ENCODE measurements at regions not wholly inside any gene's neighbourhood (a gene's known extent, or its start where the extent isn't known, plus 50 kb on each side); places are given as distances from the start of the nearest gene placed in this dataset.

DNA sequence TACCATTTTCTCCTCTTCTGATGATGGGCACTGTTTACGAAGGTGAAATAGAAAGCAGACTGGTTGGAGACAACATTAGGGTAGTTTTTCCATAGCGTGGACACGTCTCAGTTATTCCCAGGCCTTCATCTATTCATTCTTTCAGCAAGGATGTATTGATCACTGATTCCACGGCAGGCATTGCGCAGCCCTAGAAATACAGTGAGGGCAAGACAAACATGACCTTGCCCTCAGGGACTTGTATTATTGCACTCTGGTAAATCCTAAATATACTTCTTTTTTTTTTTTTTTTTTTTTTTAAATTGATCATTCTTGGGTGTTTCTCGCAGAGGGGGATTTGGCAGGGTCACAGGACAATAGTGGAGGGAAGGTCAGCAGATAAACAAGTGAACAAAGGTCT is 167.3 kb upstream of the SPRED2 start:
- Histone ChIP-seq H3K4me2 (ENCODE audit: low read depth, low read length) (no peak overlapping the region), H3K4ac (ENCODE audit: low read depth, low read length) (no peak overlapping the region), H3K27me3 (ENCODE audit: control insufficient read depth, insufficient read depth, low read length) (peaks cover 2% of the 10 kb centered on the region), H4K5ac (ENCODE audit: low read depth, low read length) (no peak overlapping the region), H3K14ac (replicated peaks; ENCODE audit: low read depth, low read length) (no peak overlapping the region), H3K36me3 (ENCODE audit: control insufficient read depth, insufficient read depth, low read length) (no peaks in the 10 kb centered on the region), H3K27ac (ENCODE audit: insufficient read depth, low read length) (no peak overlapping the region), H3K56ac (ENCODE audit: extremely low read depth, insufficient read depth, low read length) (no peak overlapping the region), H2AK9ac (replicated peaks; ENCODE audit: low read depth, low read length, poor library complexity) (no peak overlapping the region), H2BK15ac (ENCODE audit: low read depth, low read length) (no peak overlapping the region), H3K9ac (ENCODE audit: low read depth, low read length) (no peak overlapping the region), H3K18ac (ENCODE audit: low read depth, low read length) (no peak overlapping the region), H3K4me1 (ENCODE audit: control insufficient read depth, insufficient read depth, low read length) (no peaks in the 10 kb centered on the region), H3K9me3 (ENCODE audit: control insufficient read depth, insufficient read depth, low read length) (no peaks in the 10 kb centered on the region), H2BK5ac (ENCODE audit: low read depth, low read length, poor library complexity, severe bottlenecking) (no peak overlapping the region), H3K9me1 (ENCODE audit: insufficient read depth, low read length) (no peaks in the 10 kb centered on the region), H4K20me1 (ENCODE audit: insufficient read depth, low read length) (no peaks in the 10 kb centered on the region), H3K23ac (ENCODE audit: low read depth, low read length) (no peak overlapping the region), H2BK120ac (ENCODE audit: low read depth, low read length) (no peak overlapping the region), H2BK20ac (ENCODE audit: low read depth, low read length) (no peak overlapping the region), H4K91ac (ENCODE audit: insufficient read depth, low read depth, low read length) (no peak overlapping the region), H3K79me1 (ENCODE audit: low read depth in 1 of 2, low read length in 2 of 2) (no peaks in the 10 kb centered on the region), H2AFZ (replicated peaks; ENCODE audit: low read length, poor library complexity) (no peak overlapping the region), H4K8ac (ENCODE audit: low read depth in 2 of 2, low read length in 2 of 2) (no peak overlapping the region), H3K4me3 (ENCODE audit: insufficient read depth, low read depth, low read length) (no peak overlapping the region), H2AK5ac (ENCODE audit: low read depth, low read length) (no peak overlapping the region)
- WGBS, 2 experiments (ENCODE audit: extremely low coverage in 2 of 2, insufficient read length in 1 of 2), result no CpG with 5 or more reads among the region's 6 CpGs
- in situ Hi-C loops (cut with MboI; ENCODE audit: low sequenced_read_pairs) (no loop called here), dilution Hi-C loops (cut with HindIII; ENCODE audit: low sequenced_read_pairs, unreplicated experiment) (no loop called here), intact Hi-C loops (cut with micrococcal nuclease) (no loop called here)
- ATAC-seq (ENCODE audit: low read depth), result no peak
- CTCF ChIA-PET, result interaction anchor here (0.9 kb wide), 1 partner anchor 26 kb away, joined by 4 read pairs; no protein-coding TSS in a partner anchor
- DNase-seq, result no peak
- BruUV-seq (replicated peaks), result no TSS peak
- TF ChIP-seq RFX5 (IDR thresholded peaks at IDR 0.05; ENCODE audit: low read depth, low read length) (no peak), BHLHE40 (IDR thresholded peaks at IDR 0.05; ENCODE audit: low read depth, low read length) (no peak), CHD1 (IDR thresholded peaks at IDR 0.05; ENCODE audit: low read depth, low read length) (no peak), MAFK (IDR thresholded peaks at IDR 0.05; ENCODE audit: low read depth, low read length) (no peak), FOS (IDR thresholded peaks at IDR 0.05; ENCODE audit: low read depth, low read length) (no peak), MXI1 (IDR thresholded peaks at IDR 0.05; ENCODE audit: borderline replicate concordance, low read depth, low read length) (no peak), CEBPB (IDR thresholded peaks at IDR 0.05; ENCODE audit: low read depth, low read length) (no peak), RAD21 (IDR thresholded peaks at IDR 0.05; ENCODE audit: low read length) (no peak)
- TF ChIP-seq, protein P1, sequence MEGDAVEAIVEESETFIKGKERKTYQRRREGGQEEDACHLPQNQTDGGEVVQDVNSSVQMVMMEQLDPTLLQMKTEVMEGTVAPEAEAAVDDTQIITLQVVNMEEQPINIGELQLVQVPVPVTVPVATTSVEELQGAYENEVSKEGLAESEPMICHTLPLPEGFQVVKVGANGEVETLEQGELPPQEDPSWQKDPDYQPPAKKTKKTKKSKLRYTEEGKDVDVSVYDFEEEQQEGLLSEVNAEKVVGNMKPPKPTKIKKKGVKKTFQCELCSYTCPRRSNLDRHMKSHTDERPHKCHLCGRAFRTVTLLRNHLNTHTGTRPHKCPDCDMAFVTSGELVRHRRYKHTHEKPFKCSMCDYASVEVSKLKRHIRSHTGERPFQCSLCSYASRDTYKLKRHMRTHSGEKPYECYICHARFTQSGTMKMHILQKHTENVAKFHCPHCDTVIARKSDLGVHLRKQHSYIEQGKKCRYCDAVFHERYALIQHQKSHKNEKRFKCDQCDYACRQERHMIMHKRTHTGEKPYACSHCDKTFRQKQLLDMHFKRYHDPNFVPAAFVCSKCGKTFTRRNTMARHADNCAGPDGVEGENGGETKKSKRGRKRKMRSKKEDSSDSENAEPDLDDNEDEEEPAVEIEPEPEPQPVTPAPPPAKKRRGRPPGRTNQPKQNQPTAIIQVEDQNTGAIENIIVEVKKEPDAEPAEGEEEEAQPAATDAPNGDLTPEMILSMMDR (conservative IDR thresholded peaks at IDR 0.05; ENCODE audit: low read depth, low read length), result no peak
- POLR2A ChIA-PET (ENCODE audit: unreplicated experiment), result no interaction called here

Data from IMR-90 (cell line).